ENCODE measurements at regions not wholly inside any gene's neighbourhood (a gene's known extent, or its start where the extent isn't known, plus 50 kb on each side); places are given as distances from the start of the nearest gene placed in this dataset.

DNA sequence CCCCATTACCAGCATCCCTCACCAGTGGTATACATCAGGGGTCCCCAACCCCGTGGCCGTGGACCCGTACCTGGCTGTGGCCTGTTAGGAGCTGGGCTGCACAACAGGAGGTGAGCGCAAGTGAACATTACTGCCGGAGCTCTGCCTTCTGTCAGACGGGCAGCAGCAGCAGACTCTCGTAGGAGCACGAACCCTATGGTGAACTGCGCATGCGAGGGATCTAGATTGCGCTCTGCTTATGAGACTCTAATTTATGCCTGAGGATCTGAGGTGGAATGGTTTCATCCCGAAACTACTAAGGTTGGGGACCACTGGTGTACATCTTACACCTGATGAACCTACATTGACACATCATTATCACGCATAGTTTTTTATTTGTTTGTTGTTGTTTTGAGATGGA is 52.8 kb upstream of the DHX15 start:
- ChIA-PET POLR2A (no interaction called here), CTCF (no interaction called here)

DNA sequence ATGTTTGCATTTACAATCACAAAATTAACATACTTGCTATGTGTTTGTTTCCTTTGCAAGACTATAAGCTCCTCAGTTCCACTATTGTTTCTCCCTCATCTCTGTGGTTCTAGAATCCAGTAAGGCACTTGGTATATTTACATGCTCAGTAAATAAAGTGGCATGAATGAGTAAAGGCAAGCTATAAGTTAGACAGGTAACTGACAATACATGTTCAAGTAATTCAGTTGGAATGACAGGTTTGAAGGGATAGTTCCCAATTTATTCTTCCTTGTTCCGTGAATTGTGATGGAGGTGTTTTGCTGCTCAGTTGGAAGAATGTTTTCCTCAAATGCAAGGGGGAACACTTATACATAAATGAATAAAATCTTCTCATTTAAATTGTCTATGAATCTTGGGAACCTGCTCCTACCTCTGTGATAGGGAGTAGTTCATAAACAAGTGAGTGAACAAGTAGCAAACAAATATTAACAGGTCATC is 54.1 kb upstream of the DHX15 start:
- POLR2A ChIA-PET = no interaction called here
- CTCF ChIA-PET = interaction anchor here (1.0 kb wide), 1 partner anchor 13 kb away, joined by 3 read pairs; no protein-coding TSS in a partner anchor

DNA sequence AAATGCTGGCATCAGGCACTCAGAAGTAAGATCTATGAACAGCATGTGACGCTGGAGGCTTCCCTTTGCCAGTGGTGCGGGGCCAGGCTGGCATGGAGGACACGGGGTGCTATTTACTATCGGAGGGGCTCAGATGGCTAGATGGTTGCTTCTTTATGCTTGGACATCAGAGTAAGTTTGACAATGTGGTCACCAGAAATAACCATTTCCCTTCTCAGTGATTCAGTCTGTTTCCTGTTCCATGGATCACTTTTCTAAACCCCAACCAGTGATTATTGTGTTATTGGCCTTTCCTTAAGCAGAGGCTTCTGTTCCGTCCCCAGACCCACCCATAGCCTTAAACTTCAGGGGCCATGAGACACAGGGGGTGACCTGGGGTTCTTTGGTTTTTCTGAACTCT is 55.4 kb upstream of the DHX15 start:
- CTCF ChIA-PET = interaction anchor here (0.7 kb wide), 1 partner anchor 91 kb away, joined by 3 read pairs; no protein-coding TSS in a partner anchor
- POLR2A ChIA-PET = no interaction called here

DNA sequence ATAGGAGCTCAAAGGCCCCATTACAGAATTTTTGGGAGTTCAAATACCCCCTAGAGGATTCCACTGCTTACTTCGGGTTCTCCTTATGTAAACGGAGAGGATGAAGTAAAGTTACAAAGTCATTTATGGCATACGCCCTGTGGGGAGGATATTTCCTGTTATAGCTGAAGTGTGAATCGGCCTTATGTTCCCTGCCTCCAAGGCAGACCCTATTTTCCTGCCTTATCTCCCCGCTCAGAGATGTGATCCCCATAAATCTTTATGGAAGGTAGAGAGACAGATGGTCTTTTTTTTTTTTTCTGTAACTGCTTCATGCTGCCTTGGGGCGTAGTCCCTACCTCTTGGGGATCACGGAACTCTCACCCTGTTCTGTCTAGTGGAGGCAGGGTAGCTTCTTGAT is 56.0 kb upstream of the DHX15 start:
- CTCF ChIA-PET = interaction anchor here (0.7 kb wide), 1 partner anchor 91 kb away, joined by 3 read pairs; no protein-coding TSS in a partner anchor
- POLR2A ChIA-PET = no interaction called here

DNA sequence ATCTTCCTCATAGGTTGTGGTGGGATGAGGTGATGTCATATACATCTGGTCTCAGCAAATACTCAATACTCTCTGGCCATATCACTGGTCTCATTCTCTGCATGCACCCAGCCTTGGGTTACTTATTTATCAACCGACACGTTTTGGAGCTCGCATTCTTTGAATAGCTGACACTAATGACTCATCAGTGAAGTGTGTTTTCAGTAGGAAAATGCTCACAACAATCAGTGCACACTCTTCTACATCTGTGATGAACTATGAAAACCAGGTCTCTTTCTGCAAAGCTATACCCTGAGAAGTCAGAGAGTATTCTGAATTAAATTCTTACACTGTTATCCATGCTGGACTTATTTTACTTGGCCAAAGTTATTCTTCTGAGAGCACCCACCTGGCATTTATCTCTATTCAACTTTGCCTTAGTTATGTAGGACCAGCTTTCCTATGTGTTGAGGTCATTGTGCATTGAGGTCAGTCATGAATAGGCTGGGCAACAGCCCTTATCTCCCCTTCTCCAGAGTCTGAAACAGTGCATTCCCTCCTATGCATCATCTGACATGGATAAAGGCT is 58.7 kb upstream of the DHX15 start:
- ChIA-PET POLR2A (no interaction called here), CTCF (no interaction called here)

DNA sequence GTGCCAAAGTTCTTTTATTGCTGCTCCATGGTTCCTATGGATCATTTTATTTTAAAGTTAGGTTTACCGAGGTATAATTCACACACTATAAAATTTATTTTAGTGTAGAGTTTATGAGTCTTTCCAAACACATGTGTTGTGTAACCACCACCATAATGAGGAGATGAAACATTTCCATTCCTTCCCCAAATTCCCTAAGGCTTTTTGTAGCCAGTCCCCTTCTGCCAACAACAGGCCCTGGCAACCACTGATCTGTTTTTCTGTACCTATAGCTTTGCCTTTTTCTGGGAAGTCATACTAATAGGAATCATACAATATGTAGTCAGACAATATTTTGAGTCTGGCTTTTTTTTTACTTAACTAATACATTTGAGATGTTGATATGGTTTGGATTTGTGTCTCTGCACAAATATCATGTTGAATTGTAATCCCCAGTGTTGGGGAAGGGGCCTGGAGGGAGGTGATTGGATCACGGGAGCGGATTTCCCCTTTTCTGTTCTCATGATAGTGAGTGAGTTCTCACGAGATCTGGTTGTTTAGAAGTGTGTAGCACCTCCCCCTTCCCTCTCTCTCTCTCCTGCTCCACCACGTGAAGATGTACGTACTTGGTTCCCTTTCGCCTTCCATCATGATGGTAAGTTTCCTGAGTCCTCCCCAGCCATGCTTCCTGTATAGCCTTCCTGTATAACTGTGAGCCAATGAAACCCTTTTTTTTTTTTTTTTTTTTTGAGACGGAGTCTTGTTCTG is 59.6 kb upstream of the DHX15 start:
- ChIA-PET CTCF (interaction anchor here (0.6 kb wide), 1 partner anchor 13 kb away, joined by 3 read pairs; no protein-coding TSS in a partner anchor), POLR2A (no interaction called here)

DNA sequence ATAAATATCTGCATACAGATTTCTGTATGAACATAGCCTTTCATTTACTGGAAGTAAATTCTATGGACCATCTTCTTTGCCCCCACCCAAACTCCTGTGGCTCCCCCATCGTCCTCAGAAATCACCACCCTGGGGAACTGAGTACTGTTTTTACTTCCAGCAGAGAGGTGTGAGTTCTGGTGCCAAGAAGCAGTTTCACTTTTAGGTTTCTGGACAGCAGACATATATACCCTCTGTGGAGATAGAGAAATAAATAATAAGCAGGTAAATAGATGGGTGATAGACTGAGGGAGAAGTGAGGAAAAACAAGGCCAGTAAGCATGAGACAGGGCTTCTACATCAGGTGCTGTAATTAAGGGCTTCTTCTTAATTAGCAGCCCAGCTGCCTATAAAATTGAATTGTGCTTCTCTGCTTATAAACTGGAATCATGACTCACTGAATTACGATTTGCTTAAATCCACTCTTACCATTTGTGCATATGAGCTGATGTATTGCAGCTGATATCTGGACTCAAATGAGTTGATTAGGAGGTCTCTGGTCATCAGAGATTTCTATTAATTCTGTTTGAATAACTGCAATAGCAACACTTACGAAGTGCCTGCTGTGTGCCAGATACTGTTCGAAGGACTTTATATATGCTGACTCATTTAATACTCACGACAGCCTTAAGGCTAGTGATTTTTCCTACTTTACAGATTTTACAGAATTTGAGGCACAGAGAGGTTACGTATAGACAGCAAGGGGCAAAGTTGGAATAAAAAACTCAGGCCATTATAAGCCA is 60.8 kb upstream of the DHX15 start:
- ChIA-PET CTCF (interaction anchor here (0.6 kb wide), 1 partner anchor 12 kb away, joined by 3 read pairs; no protein-coding TSS in a partner anchor), POLR2A (no interaction called here)

GRCh38 chr4:24645765-24646550 is 61.6 kb upstream of the DHX15 start:
- POLR2A ChIA-PET = no interaction called here
- CTCF ChIA-PET = no interaction called here

DNA sequence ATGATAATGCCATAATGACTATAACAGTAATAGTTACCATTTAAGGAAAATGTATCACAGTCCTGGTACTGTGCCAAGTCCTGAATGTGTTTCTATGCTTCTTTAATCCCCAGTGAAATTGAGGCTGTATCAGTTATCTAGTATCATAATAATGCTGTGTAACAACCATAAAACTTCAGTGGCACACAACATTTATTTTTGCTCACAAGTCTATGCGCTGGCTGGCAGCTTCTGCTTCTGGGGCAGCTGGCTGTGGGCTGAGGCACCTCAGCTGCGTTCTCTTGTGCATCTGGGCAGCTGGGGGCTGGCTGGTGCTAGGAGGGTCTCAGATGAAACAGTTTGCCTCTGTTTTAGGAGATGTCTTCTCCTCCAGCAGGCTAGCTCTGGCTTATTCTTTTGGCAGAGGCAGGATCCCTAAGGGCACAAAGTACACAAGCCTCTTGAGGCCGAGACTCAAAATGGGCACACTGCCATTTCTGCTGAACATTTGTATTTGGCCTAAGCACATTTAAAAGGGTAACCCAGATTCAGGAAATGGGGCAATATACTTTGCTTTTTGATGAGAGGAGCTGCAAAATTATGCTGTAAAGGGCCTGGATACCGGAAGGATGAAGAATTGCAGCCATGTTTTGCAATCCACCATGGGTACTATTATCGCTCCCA is 62.6 kb upstream of the DHX15 start:
- ChIA-PET POLR2A (no interaction called here), CTCF (no interaction called here)

DNA sequence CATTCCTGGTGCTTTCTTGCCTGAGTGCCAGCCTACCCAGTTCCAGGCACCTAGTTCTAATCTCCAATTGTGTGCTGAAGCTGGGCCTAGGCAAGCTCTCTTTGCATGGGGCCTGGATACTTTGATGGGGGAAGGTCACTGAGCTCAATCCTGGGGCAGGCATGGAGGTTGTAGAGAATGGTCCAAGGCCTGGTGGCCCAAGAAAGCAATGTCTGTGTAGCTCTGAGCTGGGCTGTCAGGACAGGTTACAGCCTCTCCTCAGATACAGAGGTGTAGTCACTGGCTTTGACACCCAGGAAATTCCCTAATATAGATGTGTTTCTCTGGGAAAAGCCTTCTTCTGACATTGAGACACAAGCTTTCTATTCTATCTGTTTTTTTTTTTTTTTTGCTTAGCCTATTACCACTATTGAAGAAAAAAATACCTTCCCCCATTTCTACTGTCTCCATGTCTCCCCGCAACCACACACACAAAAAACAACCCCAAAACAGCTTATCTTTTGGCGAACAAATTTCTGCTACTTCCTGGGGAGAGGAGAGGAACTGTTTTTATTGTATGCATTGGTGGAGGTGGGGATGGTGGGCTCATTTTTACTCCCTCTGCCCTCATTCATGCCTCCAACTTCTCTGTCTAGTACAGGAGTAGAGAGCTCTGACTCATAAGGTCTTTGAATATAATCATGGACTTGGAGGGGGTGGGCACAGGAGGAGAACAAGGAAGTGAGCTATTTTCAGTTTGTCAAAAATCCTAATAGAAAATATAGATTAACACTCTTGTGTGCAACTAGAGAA is 66.7 kb upstream of the DHX15 start:
- ChIA-PET CTCF (interaction anchor here (0.8 kb wide), 1 partner anchor 13 kb away, joined by 3 read pairs; no protein-coding TSS in a partner anchor), POLR2A (no interaction called here)

- ChIA-PET POLR2A (no interaction called here), CTCF (no interaction called here)
These were observed 71.0 kb upstream of the DHX15 start for GRCh38 chr4:24655326-24655725.

GRCh38 chr4:24655971-24656370 is 71.6 kb upstream of the DHX15 start:
- CTCF ChIA-PET = no interaction called here
- POLR2A ChIA-PET = no interaction called here

- ChIA-PET CTCF (interaction anchor here (0.6 kb wide), 1 partner anchor 12 kb away, joined by 3 read pairs; no protein-coding TSS in a partner anchor), POLR2A (interaction anchor here (0.6 kb wide), 1 partner anchor 539 kb away, joined by 6 read pairs; no protein-coding TSS in a partner anchor)
These were observed 72.6 kb upstream of the DHX15 start for GRCh38 chr4:24656906-24657305.

DNA sequence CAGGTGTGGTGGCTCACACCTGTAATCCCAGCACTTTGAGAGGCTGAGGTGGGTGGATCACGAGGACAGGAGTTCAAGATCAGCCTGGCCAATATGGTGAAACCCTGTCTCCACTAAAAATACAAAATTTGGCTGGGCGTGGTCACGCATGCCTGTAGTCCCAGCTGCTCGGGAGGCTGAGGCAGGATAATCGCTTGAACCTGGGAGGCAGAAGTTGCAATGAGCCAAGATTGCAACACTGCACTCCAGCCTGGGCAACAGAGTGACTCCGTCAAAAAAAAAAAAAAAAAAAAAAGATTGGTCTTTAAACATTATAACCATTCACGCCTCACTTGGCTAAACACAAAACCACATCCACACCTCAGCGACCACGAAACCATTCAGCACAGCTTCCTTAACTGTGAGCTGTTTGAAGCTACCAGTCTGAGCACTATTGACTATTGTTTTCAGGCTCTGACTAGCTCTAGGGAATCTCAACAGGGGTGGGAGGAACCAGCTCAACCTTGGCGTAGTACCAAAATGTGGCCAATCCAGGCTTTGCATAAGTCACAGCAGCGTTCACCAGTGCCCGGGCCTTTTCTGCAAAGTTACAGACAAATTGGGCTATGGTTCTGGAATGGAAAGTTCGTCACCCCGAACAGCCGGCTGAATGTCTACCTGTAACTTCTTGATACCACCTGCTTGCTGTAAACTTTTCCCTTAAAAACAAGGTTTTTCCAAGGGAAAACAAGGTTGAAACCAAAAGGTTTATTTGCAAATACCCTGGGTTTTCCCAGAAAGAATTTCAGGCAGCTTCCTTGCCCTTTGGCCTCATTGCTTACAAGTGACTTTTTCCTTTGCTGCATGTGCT is 73.6 kb upstream of the DHX15 start:
- ChIA-PET POLR2A (no interaction called here), CTCF (no interaction called here)

GRCh38 chr4:24659241-24659961 is 75.0 kb upstream of the DHX15 start:
- POLR2A ChIA-PET = no interaction called here
- CTCF ChIA-PET = no interaction called here

DNA sequence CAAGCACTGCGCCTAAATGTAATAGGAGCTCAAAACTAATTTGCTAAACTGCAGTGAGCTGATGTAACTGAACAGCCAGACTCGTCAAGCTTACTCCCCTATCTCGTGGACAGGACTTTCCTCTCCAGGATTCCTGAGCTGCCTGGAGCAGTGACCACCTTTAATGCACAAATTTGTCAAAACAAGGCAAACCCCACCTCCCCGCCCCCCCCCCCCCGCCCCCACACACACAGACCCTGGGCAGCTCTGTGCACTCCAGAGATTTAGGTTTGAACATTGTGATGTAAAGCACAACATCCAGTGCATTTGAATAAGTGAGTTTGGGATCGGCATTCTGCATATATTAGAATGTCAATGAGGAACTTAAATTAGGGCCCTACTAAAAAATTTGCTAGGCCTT is 77.7 kb upstream of the DHX15 start:
- ChIA-PET CTCF (no interaction called here), POLR2A (no interaction called here)

DNA sequence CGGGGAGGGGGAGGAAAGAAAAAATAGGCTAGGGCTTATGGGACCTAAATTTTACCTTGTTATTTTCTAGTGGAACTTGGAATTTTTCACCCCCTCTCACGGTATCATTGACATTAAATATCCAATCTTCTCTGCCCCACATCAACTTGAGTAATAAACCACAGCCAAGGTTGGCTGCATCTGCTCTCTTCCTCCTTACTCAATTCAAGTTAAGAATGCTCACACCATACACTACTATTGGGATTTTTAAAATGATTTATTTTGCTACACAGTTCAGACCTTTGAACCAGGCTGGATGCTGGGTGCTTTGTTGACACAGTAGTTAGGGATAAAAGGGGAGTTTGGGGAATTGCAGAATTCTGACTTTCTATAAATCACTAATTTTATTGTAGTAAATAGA is 78.2 kb upstream of the DHX15 start:
- ChIA-PET POLR2A (no interaction called here), CTCF (no interaction called here)
